LNCAP (cell line): ENCODE measurements at regions not wholly inside any gene's neighbourhood (a gene's known extent, or its start where the extent isn't known, plus 50 kb on each side); places are given as distances from the start of the nearest gene placed in this dataset.

ENCODE experiments used
- TF ChIP-seq, protein P1 (sequence below): fragments of 450-650 bp; IDR thresholded peaks from 2 replicates; pipeline ENCODE4 v1.5.1; 2017; ENCODE audit warnings: mild to moderate bottlenecking

DNA sequence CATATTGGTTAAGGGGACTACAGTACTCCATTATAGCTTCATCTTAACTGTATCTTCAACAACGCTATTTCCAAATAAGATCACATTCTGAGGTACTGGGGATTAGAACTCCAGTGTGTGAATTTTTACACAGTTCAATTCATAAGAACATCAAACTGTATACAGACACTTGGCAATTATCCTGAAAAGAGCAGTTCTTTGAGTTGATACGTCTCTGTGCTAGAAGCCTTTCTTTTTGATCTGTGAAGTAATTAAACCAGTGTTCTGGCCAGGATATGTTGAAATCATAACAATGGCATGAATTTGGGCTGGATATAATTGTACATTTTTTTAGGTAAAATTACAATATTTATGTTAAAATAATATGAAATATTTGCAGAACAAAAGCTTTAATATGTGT lies 93.5 kb upstream of the ITPRID2 start:
- TF ChIP-seq, protein P1, sequence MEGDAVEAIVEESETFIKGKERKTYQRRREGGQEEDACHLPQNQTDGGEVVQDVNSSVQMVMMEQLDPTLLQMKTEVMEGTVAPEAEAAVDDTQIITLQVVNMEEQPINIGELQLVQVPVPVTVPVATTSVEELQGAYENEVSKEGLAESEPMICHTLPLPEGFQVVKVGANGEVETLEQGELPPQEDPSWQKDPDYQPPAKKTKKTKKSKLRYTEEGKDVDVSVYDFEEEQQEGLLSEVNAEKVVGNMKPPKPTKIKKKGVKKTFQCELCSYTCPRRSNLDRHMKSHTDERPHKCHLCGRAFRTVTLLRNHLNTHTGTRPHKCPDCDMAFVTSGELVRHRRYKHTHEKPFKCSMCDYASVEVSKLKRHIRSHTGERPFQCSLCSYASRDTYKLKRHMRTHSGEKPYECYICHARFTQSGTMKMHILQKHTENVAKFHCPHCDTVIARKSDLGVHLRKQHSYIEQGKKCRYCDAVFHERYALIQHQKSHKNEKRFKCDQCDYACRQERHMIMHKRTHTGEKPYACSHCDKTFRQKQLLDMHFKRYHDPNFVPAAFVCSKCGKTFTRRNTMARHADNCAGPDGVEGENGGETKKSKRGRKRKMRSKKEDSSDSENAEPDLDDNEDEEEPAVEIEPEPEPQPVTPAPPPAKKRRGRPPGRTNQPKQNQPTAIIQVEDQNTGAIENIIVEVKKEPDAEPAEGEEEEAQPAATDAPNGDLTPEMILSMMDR: no peak

- TF ChIP-seq, protein P1: no peak
These were observed 86.1 kb upstream of the ITPRID2 start for GRCh38 chr2:181805228-181806038.

DNA sequence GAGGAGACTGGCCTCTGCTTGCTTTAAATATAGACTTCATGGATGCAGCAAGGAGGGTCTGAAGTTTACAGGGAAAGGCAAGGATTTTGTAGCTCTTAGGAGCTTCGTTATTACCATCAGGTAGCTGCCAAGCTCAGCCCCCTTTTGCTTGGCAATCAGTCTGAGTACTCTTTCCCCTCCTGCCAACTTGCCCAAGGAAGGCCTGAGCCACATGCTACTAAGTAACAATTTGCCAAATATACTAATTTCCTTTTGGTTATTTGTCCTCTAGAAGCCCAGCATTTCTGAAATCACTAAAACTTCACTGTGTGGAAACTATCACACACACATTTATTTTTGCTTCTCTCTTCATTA lies 85.5 kb upstream of the ITPRID2 start:
- TF ChIP-seq, protein P1: no peak

GRCh38 chr2:181807526-181807925 lies 84.0 kb upstream of the ITPRID2 start:
- TF ChIP-seq, protein P1: no peak

DNA sequence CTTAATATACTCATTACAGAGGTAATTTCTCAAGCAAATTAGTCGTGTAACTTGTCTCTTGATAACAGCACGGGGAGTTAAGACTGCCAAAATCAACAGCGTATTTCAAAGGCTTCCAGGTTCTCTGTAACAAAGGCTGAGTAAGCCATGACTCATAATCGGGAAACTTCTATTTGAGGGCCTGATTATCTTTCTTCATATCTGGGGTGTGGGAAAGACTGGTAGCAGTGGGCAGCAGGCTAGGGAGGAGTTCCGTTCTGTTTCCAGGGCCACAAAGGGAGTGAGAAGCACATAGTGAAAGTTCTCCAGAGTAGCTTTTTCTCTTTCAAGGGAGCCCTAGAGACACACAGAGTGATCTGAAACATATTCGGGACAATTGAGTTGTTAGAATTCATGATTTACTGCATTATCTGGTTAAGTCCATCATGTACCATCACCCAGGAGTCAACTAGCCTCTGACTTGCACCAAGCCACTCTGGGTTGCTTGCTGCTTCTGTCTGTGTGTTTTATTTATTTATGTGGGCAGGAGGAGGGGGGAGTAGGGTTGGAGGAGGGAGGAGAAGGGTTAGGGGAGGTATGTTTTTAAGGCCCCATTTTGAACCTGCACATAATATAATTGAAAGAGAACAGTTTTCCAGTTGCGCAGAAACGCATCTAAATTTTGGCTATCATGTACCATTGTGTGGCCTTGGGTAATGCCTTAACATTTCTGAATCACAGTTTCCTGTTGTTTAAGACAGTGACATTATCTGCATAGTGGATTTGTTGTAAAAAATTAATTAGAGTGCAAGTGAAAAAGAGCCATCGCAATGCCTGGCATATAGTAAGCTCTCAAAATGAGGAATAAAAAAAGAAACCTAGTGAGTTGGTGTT lies 80.5 kb upstream of the ITPRID2 start:
- TF ChIP-seq, protein P1: no peak

DNA sequence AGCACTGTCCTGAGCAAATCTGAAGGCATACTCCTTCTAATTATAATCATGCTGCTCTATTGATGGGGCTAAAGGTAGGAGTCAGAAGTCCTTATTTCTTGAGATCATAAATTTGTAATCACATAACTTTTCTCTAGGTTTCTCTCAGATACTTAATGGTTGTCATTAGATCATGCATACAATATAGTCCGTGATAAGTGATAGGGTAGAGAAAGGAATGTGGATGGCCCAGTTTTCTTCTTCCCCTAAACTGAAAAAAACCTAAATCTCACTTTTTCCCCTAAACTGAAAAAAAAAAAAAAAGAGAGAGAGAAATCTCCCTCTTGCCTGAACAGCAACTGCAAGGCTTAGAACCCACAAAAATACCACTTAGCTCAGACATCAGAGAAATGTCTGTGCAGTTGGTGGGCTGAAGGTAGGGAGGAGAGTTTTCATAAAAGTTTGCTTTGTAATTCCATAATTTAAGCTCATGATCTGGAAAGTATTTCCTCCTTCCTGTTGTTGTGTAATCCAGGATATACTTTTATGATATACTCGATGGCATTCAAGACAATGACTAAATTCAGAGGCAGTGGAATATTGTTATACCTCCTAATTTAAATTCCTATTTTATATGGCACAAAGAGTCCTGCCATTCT lies 79.3 kb upstream of the ITPRID2 start:
- TF ChIP-seq, protein P1: no peak

DNA sequence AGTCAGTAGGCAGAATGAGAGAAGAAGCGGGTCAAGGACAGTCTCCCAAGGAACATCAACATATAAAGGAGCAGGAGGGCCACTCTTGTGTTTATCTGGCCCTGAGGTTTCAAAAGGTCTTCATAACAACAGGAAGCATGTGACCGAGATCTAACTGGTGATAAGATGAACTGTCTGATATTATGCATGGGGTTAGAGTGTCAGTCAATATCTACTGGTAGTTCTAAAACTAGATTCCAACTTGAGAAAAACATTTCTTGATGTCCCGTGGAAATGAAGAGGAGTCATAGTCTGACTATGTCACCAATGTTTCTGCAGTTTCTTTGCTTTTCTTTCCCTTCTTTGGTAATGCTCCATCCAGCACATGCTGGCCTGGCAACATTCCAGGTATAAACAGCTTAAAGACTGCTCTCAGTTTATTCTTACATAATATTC lies 77.5 kb upstream of the ITPRID2 start:
- TF ChIP-seq, protein P1: no peak
